ENCODE measurements at regions not wholly inside any gene's neighbourhood (a gene's known extent, or its start where the extent isn't known, plus 50 kb on each side); places are given as distances from the start of the nearest gene placed in this dataset.

DNA sequence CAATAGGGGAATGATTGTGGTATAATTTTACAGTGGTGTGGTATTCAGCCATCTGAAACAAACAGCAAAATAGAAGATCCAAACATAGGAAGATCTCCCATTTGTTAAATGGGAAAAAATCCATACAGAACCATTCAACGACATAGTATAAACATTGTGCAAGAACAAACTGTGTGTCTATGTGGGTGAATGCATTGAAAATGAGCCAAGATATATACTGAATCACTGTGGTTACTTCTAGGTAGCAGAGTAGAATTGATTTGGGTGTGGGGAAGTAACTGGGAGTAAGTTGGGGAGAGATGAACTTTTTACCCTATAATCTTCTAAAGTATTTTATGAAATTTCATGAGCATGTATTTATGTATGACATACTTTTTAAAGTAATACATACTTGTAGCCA is 123.1 kb upstream of the UMPS start:
- no peaks in the 10 kb centered on the region for H3K9me3 ChIP-seq (replicated peaks; ENCODE audit: insufficient read depth, low read length)
- DNase-seq = no peak
- no peaks in the 10 kb centered on the region for H4K20me1 ChIP-seq (ENCODE audit: insufficient read depth, low read length)
- H3K36me3 ChIP-seq (replicated peaks; ENCODE audit: insufficient read depth, low read length) = no peaks in the 10 kb centered on the region
- no peaks in the 10 kb centered on the region for H3K27me3 ChIP-seq (replicated peaks; ENCODE audit: insufficient read depth, low read length)
- H3K4me1 ChIP-seq (ENCODE audit: low read length) = peaks cover 15% of the 10 kb centered on the region; the same call in 1 of the 2 replicates
- no peak overlapping the region for H3K27ac ChIP-seq (ENCODE audit: low read length)
- no peak overlapping the region for H2AFZ ChIP-seq (ENCODE audit: low read length)
- H3K9ac ChIP-seq (ENCODE audit: low read length) = no peak overlapping the region
- no peaks in the 10 kb centered on the region for H3K79me2 ChIP-seq (ENCODE audit: low read length)
- no peak for TF ChIP-seq CTCF (IDR thresholded peaks at IDR 0.05; ENCODE audit: low read length)
- TF ChIP-seq EZH2 (optimal IDR thresholded peaks at IDR 0.05; ENCODE audit: low read depth, low read length) = no peak
- no peak for TF ChIP-seq EZH2phosphoT487 (IDR thresholded peaks at IDR 0.05; ENCODE audit: low read length)
- no peak overlapping the region for H3K4me3 ChIP-seq (ENCODE audit: low read length)
- H3F3A ChIP-seq (ENCODE audit: insufficient read depth, low read length) = no peaks in the 10 kb centered on the region
- no peak overlapping the region for H3K4me2 ChIP-seq (ENCODE audit: low read depth, low read length)
- no peaks in the 10 kb centered on the region for H3K9me2 ChIP-seq (replicated peaks; ENCODE audit: insufficient read depth, low read length)

GRCh38 chr3:124609402-124609801 is 120.8 kb upstream of the UMPS start:
- no peak overlapping the region for H3K4me3 ChIP-seq (ENCODE audit: low read length)
- no peaks in the 10 kb centered on the region for H3K79me2 ChIP-seq (ENCODE audit: low read length)
- no peaks in the 10 kb centered on the region for H3K9me2 ChIP-seq (replicated peaks; ENCODE audit: insufficient read depth, low read length)
- no peaks in the 10 kb centered on the region for H4K20me1 ChIP-seq (ENCODE audit: insufficient read depth, low read length)
- no peaks in the 10 kb centered on the region for H3K27me3 ChIP-seq (replicated peaks; ENCODE audit: insufficient read depth, low read length)
- H3K36me3 ChIP-seq (replicated peaks; ENCODE audit: insufficient read depth, low read length) = no peaks in the 10 kb centered on the region
- 0 out of 2 replicates have a peak, but pooled peaks cover 2% of the 10 kb centered on the region for H3K4me1 ChIP-seq (ENCODE audit: low read length)
- no peak overlapping the region for H3K27ac ChIP-seq (ENCODE audit: low read length)
- no peaks in the 10 kb centered on the region for H3F3A ChIP-seq (ENCODE audit: insufficient read depth, low read length)
- DNase-seq = no peak
- H3K4me2 ChIP-seq (ENCODE audit: low read depth, low read length) = no peak overlapping the region
- no peak overlapping the region for H3K9ac ChIP-seq (ENCODE audit: low read length)
- H3K9me3 ChIP-seq (replicated peaks; ENCODE audit: insufficient read depth, low read length) = no peaks in the 10 kb centered on the region
- H2AFZ ChIP-seq (ENCODE audit: low read length) = no peak overlapping the region
- TF ChIP-seq EZH2phosphoT487 (IDR thresholded peaks at IDR 0.05; ENCODE audit: low read length) (no peak), CTCF (IDR thresholded peaks at IDR 0.05; ENCODE audit: low read length) (no peak), EZH2 (optimal IDR thresholded peaks at IDR 0.05; ENCODE audit: low read depth, low read length) (no peak)

DNA sequence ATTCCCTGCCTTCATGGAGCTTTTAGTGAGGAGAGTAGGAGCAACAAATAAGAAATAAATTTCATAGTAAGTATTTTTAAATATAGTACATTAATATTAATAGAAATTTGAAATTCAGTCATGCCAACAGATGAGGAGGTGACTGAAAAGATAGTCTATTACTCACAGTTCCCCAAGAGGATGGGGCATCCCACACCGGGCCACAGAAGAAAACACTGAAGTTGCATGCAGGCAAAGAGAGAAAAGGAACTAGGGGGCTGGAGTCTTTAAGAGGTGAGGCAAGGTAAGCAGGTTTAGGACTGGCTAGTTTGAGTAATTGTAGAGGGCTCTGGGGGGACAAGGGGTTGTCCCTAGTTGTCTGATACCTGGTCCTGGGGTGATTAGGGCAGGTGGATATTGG is 120.1 kb upstream of the UMPS start:
- Histone ChIP-seq H4K20me1 (ENCODE audit: insufficient read depth, low read length) (no peaks in the 10 kb centered on the region), H3K79me2 (ENCODE audit: low read length) (no peaks in the 10 kb centered on the region), H3K9me3 (replicated peaks; ENCODE audit: insufficient read depth, low read length) (no peaks in the 10 kb centered on the region), H3K27me3 (replicated peaks; ENCODE audit: insufficient read depth, low read length) (no peaks in the 10 kb centered on the region), H3K4me3 (ENCODE audit: low read length) (no peak overlapping the region), H3K4me1 (ENCODE audit: low read length) (0 out of 2 replicates have a peak, but pooled peaks cover 2% of the 10 kb centered on the region), H3K27ac (ENCODE audit: low read length) (no peak overlapping the region), H3K9me2 (replicated peaks; ENCODE audit: insufficient read depth, low read length) (no peaks in the 10 kb centered on the region), H3F3A (ENCODE audit: insufficient read depth, low read length) (no peaks in the 10 kb centered on the region), H3K4me2 (ENCODE audit: low read depth, low read length) (no peak overlapping the region), H3K36me3 (replicated peaks; ENCODE audit: insufficient read depth, low read length) (no peaks in the 10 kb centered on the region), H2AFZ (ENCODE audit: low read length) (no peak overlapping the region), H3K9ac (ENCODE audit: low read length) (no peak overlapping the region)
- no peak for DNase-seq
- TF ChIP-seq EZH2phosphoT487 (IDR thresholded peaks at IDR 0.05; ENCODE audit: low read length) (no peak), CTCF (IDR thresholded peaks at IDR 0.05; ENCODE audit: low read length) (no peak), EZH2 (optimal IDR thresholded peaks at IDR 0.05; ENCODE audit: low read depth, low read length) (no peak)
